GM19397 (cell line): ENCODE measurements at regions not wholly inside any gene's neighbourhood (a gene's known extent, or its start where the extent isn't known, plus 50 kb on each side); places are given as distances from the start of the nearest gene placed in this dataset.

Experiments
- ATAC-seq: cut with Tn5 transposase; IDR thresholded peaks from one replicate; pipeline ENCODE4 v1.9.1; 2021; ENCODE audit warnings: mild to moderate bottlenecking, moderate library complexity; ENCODE audit not compliant: unreplicated experiment

DNA sequence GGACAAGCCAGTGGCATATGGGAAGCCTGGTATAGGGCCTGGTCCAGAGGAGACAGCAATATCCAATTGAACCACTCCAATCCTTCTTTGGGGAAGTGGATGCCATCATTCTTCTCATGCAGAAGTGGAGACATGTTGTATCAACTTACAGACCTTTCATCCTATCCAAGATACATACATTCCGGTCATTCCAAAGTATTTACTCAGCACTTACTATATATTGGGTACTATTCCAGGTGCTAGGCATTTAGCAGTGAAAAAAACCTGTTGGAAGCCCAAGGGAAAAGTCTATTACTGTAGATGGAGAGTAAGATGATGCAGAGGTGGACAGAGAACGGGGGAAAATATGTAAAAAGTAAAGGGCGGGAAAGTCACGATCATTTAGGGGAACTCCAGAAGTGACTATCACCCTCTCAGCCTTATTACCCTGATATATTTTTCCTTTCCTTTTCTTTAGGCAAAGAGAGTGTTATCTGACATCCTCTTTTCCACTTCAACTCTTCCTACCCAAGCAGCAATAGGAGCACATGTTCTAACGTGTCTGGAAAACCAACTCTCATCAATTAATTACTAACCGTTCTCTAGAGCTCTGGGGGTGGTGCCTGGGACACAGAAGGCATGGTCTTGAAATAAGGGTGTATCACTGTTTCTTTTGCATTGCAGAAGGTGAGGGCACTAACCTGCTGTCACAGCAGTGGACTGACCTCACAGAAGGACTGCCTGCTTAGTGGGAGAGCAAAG is 210.1 kb upstream of the MAF start:
- ATAC-seq: no peak

DNA sequence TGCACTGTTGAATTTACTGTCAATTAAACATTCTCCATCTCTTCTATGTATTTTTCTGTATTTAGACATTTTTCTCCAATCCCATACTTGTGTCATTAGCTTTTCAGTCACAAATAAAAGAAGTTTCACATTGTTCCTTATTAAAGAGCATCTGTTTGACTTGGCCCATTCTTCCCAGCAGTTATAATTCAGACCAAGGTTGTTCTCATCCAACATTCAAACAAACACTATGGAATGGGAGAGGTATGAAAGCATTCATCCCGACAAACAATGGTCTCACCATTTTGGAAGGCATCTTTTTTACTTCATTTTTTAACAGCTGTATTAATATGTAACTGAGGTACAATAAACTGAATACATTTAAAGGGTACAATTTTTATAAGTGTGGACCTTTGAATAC is 208.8 kb upstream of the MAF start:
- ATAC-seq: no peak

DNA sequence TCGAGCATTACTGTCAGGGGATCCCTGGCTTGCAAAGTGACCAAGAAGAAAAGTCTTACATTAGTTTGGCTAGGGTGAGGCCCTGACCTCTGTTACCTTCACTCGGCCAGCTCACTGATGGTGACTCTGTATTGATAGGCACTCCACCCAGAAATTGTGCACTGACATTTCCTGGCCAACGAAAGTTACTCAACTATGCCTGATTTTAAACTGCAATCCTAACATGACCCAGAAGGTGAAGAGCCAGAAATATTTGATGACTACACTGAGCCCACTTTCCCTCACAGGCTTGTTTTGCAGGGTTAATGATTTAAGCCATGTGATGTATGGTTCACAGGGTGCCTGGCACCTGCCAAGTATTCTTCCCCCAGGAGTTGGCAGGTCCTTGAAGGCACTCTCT is 208.2 kb upstream of the MAF start:
- no peak for ATAC-seq

DNA sequence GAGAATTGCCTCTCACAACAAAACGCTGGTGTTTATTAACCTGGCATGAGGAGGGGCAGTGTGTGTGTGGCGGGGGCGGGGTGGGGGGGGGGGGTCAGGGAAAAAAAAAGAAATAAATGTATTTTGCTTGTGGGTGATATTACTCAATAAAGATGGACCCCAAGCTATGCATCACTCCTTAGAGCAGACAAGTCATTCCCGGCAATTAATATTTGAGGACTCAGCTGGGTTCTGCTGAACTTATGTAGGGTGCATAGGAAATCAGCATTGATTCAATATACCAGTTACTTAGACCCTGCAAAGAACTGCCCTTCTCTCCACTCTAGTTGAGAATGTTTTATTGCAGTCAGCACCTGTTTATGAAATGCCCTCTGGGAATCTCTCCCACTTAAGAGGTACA is 206.2 kb upstream of the MAF start:
- no peak for ATAC-seq

DNA sequence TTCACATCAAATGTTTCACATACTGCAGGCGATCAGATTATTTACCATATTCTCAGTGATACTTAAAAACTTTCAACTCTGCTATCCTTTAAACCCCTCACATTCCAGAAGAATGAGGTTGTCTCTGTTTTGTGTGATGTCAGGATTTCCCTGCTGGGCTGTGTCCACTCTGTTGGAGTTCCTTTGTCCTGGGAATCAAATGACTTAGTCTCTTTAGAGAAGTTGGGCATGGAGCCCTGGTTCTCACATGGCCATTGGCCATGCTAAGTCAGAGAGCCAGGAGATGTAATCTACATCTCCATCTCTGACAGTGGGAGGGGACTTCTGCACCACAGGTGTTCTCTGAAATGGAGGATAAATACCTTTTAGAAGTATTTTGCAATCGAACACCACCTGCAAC is 205.1 kb upstream of the MAF start:
- no peak for ATAC-seq

DNA sequence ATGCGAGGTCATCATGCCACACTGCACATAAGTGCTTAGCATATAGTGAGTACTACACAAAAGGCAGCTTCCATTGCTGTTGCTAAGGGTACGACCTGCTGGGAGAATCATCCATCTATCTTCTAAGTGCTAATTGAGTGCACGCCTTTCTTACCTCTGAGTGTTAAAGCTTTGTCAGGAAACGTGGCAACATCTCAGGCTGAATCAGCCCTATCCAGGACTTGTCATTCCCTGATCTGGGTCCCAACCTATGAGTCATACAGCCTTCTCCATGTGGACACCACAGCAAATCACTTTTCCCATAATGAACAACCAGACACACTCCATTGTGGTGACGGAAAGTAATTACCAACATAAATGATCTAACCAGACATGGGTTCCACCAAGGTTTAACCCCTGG is 201.1 kb upstream of the MAF start:
- ATAC-seq: no peak

DNA sequence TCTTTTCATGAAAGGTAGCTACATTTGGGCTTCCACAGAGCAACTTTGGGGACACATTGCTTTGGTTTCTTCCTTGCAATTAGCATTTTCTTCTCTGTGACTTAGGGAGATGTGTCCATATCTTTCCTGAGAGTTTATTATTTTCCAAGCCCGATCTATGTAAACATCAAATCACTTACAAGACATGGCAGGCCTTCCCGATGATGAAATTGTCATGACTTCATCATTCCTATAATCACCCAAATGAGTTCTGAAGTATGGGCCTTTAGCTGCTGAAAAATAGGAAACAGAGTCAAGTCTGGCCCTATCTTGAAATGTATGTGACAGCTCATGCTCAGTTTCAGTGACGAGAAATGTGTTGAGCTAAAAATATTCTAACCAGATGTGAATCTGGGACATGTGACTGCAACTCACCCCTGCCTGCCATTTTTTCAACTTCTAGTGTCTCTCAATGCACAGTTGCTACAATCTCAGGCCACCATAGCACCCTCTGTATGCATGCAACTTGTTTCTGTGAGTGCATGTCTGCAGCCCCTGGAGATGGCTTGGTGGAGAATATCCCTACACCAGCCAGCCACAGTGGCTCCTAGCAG is 199.6 kb upstream of the MAF start:
- ATAC-seq: no peak

DNA sequence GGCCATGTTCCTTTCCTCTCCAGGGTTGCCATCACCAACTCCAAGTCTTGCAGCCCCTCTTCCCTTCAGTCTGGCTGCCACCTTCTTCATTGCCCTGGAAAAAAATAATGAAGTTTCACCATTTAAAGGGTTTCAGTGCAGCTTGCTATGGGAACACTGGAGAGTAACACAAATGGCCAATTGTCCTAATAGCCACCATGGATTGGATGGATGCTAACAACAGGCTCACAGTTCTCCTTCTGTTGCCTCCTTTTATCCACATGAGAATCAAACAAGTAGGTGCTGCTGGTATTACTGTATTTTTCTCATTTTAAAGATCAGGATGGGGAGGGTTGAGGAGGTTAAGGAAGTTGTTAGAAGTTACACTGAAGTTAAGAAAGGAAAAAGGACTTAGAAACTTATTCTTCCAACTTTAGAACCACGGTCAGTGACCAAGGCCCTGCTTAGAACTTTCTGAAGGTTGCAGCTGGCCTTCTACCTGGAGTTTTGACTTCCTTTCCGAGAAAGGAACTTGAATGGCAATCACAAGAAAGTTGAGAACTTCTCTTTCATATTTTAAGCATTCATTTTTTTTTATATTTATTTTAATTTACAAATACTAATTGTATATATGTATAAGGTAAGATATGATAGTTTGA is 198.0 kb upstream of the MAF start:
- no peak for ATAC-seq

DNA sequence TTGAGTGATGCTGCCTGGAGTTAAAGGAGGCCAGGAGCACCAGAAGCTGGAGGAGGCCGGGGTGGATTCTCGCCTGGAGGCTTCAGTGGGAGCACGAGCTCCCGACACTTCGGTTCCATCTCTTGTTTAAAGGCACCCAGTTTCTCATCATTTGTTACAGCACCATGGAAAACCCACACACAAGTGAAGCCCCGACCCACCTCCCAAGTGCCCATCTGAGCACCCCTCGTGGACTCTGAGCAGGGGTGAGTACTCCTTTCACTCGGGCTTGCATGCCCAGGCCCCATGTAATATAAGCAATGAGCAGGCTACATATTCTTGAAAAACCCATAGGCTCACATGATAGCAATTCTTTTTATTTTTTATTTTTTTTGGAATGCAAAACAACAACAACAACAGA is 196.9 kb upstream of the MAF start:
- ATAC-seq: no peak

DNA sequence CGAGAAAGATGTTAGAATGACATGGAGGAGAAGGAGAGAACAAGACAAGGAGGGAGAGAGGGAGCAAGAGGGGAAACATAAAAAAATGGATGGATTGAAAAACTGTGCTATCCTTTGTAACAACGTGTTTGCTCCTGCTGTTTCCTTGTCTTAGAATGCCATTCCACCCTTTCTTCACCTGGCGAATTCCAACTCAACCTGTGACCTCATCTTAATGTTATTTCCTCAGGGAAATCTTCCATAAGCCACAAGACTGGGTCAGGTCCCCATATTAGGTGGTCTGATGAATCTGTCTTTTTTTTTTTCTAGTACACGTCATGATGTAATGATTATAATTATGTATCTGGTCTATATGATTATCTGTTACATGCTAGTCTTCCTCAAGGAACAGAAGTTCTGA is 195.0 kb upstream of the MAF start:
- no peak for ATAC-seq

DNA sequence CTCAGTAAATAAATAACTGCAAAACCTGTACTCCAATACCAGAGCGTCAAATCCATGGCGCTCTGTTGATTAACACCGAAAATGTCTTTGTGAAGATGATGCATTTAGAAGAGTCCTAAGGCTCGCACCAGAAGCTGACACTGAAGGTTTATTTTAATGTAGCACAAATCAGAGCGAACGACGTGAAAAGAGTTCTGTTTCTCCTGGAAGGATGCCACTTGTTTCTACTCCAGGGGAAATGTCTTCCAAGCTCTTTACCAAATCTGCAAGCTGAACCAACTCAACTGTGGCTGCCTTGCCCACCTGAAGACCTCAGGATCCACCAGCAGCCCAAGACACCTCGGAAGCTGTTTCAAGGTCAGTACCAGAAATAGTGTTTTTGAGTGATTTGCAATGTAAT is 194.4 kb upstream of the MAF start:
- ATAC-seq: no peak

DNA sequence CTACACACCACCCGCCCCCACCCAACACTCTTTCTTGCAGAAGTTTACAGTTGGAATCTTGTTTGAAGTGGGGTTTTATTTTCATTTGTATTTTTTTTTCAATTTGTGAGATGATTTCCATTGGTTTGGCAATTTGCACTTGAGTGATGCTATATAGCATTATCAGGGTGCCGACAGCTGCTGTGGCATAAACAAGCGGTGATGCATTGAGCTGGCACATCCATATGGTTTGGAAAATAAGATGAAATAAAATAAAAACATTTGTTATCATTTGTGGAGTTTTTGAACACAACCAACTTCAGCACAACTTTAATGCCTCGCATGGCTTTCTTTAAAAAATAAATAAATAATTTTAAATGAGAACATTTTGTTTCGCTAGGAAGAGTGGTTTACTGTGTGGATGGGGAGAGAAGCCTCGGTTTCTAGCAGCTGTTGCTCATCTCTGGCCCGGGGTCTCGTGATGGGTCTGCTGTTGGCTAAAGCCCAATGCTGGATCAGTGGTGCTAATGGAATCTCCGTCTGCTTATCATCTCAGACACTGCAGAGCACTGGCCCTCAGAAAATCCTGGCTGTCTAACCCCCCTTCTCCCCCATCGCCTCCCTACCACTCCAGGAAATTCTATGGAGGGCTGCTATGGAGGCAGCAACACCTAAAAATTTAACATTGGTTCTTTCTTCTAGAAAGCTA is 192.3 kb upstream of the MAF start:
- no peak for ATAC-seq

DNA sequence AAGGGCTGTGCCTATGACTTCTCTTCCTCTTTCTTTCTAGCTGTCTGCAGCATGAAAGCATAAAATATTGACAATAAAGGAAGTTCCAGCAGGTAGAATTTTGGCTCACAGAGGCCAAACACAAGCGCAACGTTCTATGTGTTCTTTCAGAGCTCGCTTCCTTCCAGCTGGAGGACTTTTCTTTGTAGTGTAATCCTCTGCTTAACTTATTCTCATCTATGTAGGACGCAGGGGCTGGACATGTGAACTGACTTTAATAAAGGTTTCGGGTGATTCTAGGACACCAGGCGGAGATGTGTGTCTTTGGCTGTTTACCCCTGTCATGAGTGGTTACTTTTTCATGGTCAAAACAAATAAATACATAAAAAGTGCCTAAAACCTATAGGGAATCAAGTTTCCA is 191.5 kb upstream of the MAF start:
- ATAC-seq: no peak

DNA sequence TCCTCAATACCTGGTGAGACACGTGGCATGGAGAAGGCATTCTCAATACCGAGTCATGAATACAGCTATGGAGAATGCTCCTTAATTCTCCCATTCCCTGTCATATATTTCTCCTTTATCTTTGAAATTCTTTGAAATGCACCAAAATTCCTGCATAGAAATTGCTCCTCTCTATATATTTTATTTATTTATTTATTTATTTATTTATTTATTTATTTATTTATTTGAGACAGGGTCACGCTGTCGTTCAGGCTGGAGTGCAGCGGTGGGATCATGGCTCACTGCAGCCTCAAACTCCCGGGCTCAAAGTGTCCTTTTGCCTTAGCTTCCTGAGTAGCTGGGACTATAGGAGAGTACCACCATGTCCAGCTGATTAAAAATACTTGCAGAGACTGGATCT is 190.3 kb upstream of the MAF start:
- no peak for ATAC-seq

DNA sequence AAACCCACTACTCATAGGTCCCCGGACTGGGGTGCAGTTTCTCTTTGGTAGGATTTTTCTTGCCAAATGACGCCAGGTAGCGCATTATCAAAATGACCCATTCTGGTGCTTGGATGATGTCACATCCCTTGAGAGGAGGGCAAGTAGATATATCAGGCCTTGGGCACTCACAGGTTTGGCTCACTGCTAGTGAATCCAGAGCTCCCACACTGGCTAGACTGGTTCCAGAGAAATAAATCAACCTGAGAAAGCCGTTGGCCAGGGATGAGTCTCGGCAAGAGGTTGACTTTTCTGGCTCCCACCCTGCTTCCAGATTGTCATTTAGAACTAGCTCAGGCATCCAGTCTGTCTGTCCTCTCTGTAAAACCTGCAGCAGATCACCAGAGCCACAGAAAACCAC is 188.4 kb upstream of the MAF start:
- no peak for ATAC-seq

DNA sequence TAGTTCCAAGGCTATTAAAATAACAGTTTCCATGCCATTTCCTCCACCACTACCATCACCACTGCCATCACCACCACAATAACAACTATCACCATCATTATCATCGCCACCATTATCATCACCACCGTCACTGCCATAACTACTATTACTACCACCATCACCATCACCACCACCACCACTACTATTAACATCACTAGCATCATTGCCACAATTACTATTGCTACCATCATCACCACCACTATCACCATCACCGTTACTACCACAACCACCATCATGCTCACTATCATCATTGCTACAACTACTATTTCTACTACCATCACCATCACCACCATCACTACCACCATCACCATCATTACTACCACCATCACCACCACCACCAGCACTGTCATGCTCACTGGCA is 185.9 kb upstream of the MAF start:
- ATAC-seq: no peak

DNA sequence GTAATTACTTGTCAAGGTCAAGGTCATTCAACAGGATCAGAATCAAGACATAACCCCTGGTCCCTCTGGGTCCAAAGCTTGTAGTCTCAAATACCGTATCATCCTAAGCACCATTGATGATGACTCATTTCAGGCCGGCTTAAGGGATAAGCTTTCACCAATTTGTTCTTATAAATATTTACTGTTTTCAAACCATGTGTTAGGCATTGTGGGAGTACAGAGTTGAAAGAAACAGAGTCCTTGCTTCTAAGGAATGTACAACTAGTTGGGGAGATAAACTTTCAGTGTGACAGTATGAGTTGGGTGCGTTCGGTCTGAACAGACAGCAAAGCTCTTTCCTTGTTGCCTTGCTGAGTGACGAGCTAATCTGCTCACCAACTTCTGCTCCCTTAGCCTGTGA is 183.5 kb upstream of the MAF start:
- no peak for ATAC-seq

DNA sequence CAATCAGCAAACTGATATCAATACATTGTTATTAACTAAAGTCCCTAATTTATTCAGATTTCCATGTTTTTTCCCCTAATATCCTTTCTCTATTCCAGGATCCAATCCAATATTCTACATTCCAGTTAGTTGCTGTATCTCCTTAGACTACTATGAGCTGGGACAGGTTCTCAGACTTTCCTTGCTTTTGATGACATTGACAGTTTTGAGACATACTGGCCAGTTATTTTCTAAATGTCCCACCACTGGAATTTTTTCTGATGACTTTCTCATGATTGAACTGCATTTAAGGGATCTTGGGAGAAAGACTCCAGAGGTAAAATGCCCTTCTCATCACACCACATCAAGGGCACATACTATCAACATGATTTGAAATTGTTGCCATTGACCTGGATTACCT is 177.1 kb upstream of the MAF start:
- ATAC-seq: no peak

DNA sequence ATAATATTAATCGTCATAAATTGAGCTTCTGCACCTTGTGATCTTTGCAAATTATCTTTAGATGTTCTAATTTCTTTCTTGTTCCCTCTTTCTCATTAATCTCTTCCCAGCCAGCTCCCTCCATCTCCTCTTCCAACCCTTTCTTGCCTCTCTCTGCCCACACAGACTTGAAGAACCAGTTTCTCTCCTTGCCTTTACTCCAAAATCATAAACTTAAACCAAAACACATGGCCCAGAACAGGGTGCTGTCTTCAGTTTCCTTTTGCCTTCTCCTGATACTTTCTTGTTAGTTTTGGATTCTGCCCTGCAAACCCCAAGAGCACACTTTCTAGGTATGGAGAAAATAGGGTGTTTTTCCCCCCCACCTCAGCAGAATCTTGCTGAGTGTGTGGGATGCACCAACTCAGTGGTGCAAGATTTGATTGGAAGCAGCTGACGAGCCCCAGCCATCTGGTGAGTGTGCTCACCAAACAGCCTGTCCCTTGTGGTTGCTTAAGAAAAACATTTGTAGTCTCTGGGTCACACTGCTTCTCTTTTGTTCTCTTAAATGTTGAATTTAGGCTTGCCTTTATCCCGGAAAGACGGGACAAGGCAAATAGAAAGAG is 175.8 kb upstream of the MAF start:
- ATAC-seq: no peak

DNA sequence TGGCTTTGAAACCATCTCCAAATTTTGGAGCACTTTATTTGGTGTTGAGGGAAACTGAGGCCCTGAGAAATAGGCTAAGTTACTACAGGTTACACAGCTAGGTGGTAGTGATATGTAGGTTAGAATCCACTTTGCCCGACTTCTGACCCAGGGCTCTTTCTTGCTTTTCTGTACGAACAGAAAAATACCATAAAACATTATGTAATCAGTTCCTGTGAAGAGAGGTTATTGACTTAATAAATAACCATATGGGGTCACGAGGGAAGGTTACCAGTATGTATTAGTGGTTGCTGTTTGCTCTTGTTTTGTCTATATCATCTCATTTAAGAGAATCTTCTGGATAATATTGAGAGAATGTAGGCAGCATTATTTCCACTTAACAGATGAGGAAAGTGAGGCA is 172.2 kb upstream of the MAF start:
- no peak for ATAC-seq

DNA sequence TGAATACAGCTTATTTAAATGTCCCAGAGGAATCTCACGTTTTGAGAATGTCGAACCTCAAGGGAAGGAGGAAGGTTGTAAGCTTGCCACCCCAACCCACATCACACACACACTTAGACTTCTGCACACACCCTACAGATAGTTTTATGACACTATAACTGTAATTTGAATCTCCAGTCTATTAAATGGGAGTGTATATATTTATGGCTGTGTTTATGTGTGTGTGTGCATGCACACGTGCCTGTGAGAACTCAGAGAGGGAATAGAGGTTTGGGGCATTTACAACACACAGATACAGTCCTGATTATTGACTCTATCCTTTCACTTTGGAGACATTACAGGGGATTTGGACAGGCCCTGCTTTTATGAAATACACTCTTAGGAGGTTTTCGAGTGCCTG is 171.5 kb upstream of the MAF start:
- ATAC-seq: no peak
